Choroid plexus epithelial cell (primary cell): ENCODE measurements at regions not wholly inside any gene's neighbourhood (a gene's known extent, or its start where the extent isn't known, plus 50 kb on each side); places are given as distances from the start of the nearest gene placed in this dataset.
A peak's percentile ranks its signal among the peaks of the same experiment; 100 is the strongest.

ENCODE experiments used
- DNase-seq: peaks from one replicate; pipeline ENCODE4 v3.0.0-alpha.2; 2010; ENCODE audit warnings: low read depth
- H3K4me3 ChIP-seq: 2 replicates; pipeline ENCODE4 v1.5.1; 2011; ENCODE audit warnings: low read depth, mild to moderate bottlenecking, control low read depth, low read length, moderate library complexity
- CTCF ChIP-seq: conservative IDR thresholded peaks from 2 replicates; pipeline ENCODE4 v1.5.1; 2011; ENCODE audit warnings: low read depth, mild to moderate bottlenecking, control low read depth, inconsistent platforms, low read length, moderate library complexity

- no peak for DNase-seq
- no peak overlapping the region for H3K4me3 ChIP-seq
- TF ChIP-seq CTCF: no peak
Observed at GRCh38 chr7:41633690-41634089, 69.2 kb downstream of the INHBA start.

- H3K4me3 ChIP-seq: no peak overlapping the region
- TF ChIP-seq CTCF: no peak
- DNase-seq: no peak
Observed at GRCh38 chr7:41630741-41631140, 72.1 kb downstream of the INHBA start.

- no peak for DNase-seq
- TF ChIP-seq CTCF: no peak
- H3K4me3 ChIP-seq: no peak overlapping the region
Observed at GRCh38 chr7:41629711-41630111, 73.2 kb downstream of the INHBA start.

- DNase-seq: peak; percentile 11
- H3K4me3 ChIP-seq: no peak overlapping the region
Observed at GRCh38 chr7:41628901-41629300, 74.0 kb downstream of the INHBA start.

GRCh38 chr7:41627645-41628298 lies 75.1 kb downstream of the INHBA start:
- no peak for DNase-seq
- no peak for TF ChIP-seq CTCF
- H3K4me3 ChIP-seq: no peak overlapping the region

More at GRCh38 chr7:41628901-41629300, 74.0 kb downstream of the INHBA start:
- TF ChIP-seq CTCF: no peak

GRCh38 chr7:41624818-41625217 lies 78.1 kb downstream of the INHBA start:
- peak; percentile 58 for DNase-seq
- no peak for TF ChIP-seq CTCF

GRCh38 chr7:41621953-41622831 lies 80.7 kb downstream of the INHBA start:
- DNase-seq: no peak
- H3K4me3 ChIP-seq: no peak overlapping the region
- no peak for TF ChIP-seq CTCF

More at GRCh38 chr7:41624818-41625217, 78.1 kb downstream of the INHBA start:
- no peak overlapping the region for H3K4me3 ChIP-seq
